Heart left ventricle (tissue), 16 donors: ENCODE measurements at regions not wholly inside any gene's neighbourhood (a gene's known extent, or its start where the extent isn't known, plus 50 kb on each side); places are given as distances from the start of the nearest gene placed in this dataset.

Experiments used
- ATAC-seq, 4 donors: fragments of 200-7000 bp; cut with Tn5 transposase; one replicate each; pipeline ENCODE4 v1.9.1; 2020 to 2022; ENCODE audit warnings: moderate library complexity in 4 of 4, mild to moderate bottlenecking in 3 of 4, moderate number of reproducible peaks in 1 of 4
- DNase-seq, 5 donors: peaks; one replicate each; pipeline ENCODE4 v3.0.0-alpha.2; 2020
- H3K27ac ChIP-seq, 12 donors: fragments of 200-600 bp; sonication (generic) in 4 of 12; one replicate each; pipeline versions ENCODE4 v1.5.0 to v1.8.0; 2016 to 2022; ENCODE audit warnings: mild to moderate bottlenecking in 2 of 12
- H3K27me3 ChIP-seq, 9 donors: fragments of 200-600 bp; sonication (generic) in 2 of 9; one replicate each; pipeline versions ENCODE4 v1.5.1 to v1.8.0; 2016 to 2022; ENCODE audit warnings: mild to moderate bottlenecking in 3 of 9
- H3K36me3 ChIP-seq, 9 donors: fragments of 200-600 bp; sonication (generic) in 2 of 9; one replicate each; pipeline versions ENCODE4 v1.5.0 to v1.8.0; 2018 to 2022; ENCODE audit warnings: mild to moderate bottlenecking in 2 of 9
- H3K4me1 ChIP-seq, 12 donors: fragments of 200-600 bp; sonication (generic) in 4 of 12; one replicate each; pipeline versions ENCODE4 v1.5.0 to v1.8.0; 2016 to 2022; ENCODE audit warnings: mild to moderate bottlenecking in 3 of 12
- H3K4me3 ChIP-seq, 12 donors: fragments of 200-600 bp; sonication (generic) in 4 of 12; one replicate each; pipeline versions ENCODE4 v1.5.0 to v1.8.0; 2017 to 2022; ENCODE audit warnings: mild to moderate bottlenecking in 9 of 12, moderate library complexity in 4 of 12
- H3K9me3 ChIP-seq, 12 donors: fragments of 200-600 bp; sonication (generic) in 4 of 12; one replicate each; pipeline versions ENCODE4 v1.5.0 to v1.8.0; 2016 to 2022; ENCODE audit warnings: mild to moderate bottlenecking in 1 of 12
- CTCF ChIP-seq, 12 donors: fragments of 200-600 bp; sonication (generic) in 4 of 12; IDR thresholded peaks; one replicate each; pipeline versions ENCODE4 v1.5.0 to v1.8.0; 2018 to 2022; ENCODE audit warnings: antibody characterized with exemption in 12 of 12, mild to moderate bottlenecking in 5 of 12
- POLR2A ChIP-seq, 2 donors: fragments of 450-650 bp; IDR thresholded peaks; one replicate each; pipeline ENCODE4 v1.6.1; 2017; ENCODE audit warnings: antibody characterized with exemption in 2 of 2, mild to moderate bottlenecking in 2 of 2, moderate library complexity in 2 of 2
- WGBS, 4 donors: extraction: QIAGEN DNeasy Blood & Tissue Kit in 2 of 4; methylation state at CpG; one replicate each; pipeline versions ENCODE4 v1.1.5 to v1.1.7; 2013 to 2018; 5-methylcytosine and 5-hydroxymethylcytosine counted together
- intact Hi-C, 10 donors: fragments of 100-400 bp; cut with DNase I; formaldehyde crosslinking; loops; one replicate each; pipeline versions ENCODE4 v1.11.1 to v1.14.2; 2022
- donor health status: ischemic (EF 13 %, LVEDD 7.1; RV severe dilation, severe dysfunction).
- donor health status: healthy with polysubstance abuse.
- donor health status: DM: no; HTN: yes; CAD: no.
- donor health status: DM: no; HTN: no; CAD: no.
- donor health status: ischemic (EF 25% LVEDD 6.9; RV normal size, moderate dysfunction).
- donor health status: ischemic (EF 25% LVEDD 5.7; RV mildly dilated, moderate dysfunction).
- donor health status: healthy.
- donor health status: DM: yes; HTN: yes; CAD: no.
- donor health status: ischemic (EF 35%, LVEDD 5.7; RV mildly dilated, moderate dysfunction).
- donor health status: nonischemic (EF 11% LVEDD 7.7; RV severe dilation, severe dysfunction).
- donor health status: DM: yes; HTN: yes; CAD: no.
- donor health status: PGD.
- donor health status: ischemic (EF 29% LVEDD 5.4; RV normal size, mild dysfunction).
- donor health status: nonischemic (EF 23%, LVEDD 6.1; RV moderate dilation, normal function).

DNA sequence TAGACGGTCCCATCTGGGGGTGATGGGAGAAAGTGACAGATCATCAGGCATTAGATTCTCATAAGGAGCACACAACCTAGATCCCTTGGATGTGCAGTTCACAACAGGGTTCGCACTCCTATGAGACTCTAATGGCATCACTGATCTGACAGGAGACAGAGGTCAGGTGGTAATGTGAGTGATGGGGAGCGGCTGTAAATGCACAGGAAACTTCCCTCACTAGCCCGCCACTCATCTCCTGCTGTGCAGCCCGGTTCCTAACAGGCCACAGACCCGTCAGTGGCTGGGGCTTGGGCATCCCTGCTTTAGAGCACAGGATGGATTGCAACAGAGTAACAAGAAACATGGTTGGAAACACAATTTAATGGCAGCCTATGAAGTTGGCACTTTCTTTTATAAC is 172.6 kb upstream of the VCX3A start:
- no peak for TF ChIP-seq POLR2A (IDR thresholded peaks at IDR 0.05)

GRCh38 chrX:6701085-6701484 is 166.2 kb upstream of the VCX3A start:
- H3K27ac ChIP-seq = no peak overlapping the region
- no peak overlapping the region for H3K4me3 ChIP-seq
- no peak for TF ChIP-seq POLR2A (IDR thresholded peaks at IDR 0.05)
- TF ChIP-seq CTCF (IDR thresholded peaks at IDR 0.05) = no peak
- no peaks in the 10 kb centered on the region for H3K27me3 ChIP-seq
- H3K36me3 ChIP-seq = no peaks in the 10 kb centered on the region
- ATAC-seq (no peak), DNase-seq (no peak)
- no peaks in the 10 kb centered on the region for H3K4me1 ChIP-seq
- no peaks in the 10 kb centered on the region for H3K9me3 ChIP-seq
- 42 to 58% (median 51%) methylated on average over 4 of the region's 4 CpGs for WGBS, 4 donors
- intact Hi-C loops = no loop called here

More for the DNA sequence above, 172.6 kb upstream of the VCX3A start:
- ATAC-seq = no peak
- Histone ChIP-seq H3K9me3 (no peaks in the 10 kb centered on the region), H3K27me3 (no peaks in the 10 kb centered on the region), H3K4me1 (no peaks in the 10 kb centered on the region), H3K36me3 (no peaks in the 10 kb centered on the region), H3K27ac (no peak overlapping the region), H3K4me3 (no peak overlapping the region)
- WGBS, 4 donors = 67 to 92% (median 73%) methylated on average over 6 of the region's 6 CpGs
- DNase-seq = no peak
- intact Hi-C loops = no loop called here

DNA sequence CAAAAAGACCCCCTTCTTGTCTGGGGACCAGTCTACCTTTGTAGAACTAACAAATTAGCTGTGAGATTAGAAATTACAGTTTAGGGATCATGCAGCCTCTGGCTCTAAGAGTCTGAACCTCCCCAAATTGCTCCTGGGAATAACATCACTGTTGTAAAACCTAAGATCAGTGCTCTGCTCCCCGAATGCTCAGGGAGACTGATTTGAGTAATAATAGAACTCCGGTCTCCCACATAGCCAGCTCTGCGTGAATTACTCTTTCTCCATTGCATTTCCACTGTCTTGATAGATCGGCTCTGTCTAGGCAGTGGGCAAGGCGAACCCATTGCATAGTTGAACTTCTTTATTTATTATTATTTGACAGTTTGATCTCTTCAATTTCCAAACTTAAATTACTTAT is 160.8 kb upstream of the VCX3A start:
- no peaks in the 10 kb centered on the region for H3K4me1 ChIP-seq
- WGBS, 4 donors = 79 to 87% (median 81%) methylated on average over 5 of the region's 5 CpGs
- intact Hi-C loops = no loop called here
- no peaks in the 10 kb centered on the region for H3K9me3 ChIP-seq
- ATAC-seq (no peak), DNase-seq (no peak)
- H3K27ac ChIP-seq = no peak overlapping the region
- H3K4me3 ChIP-seq = no peak overlapping the region
- no peaks in the 10 kb centered on the region for H3K27me3 ChIP-seq
- no peak for TF ChIP-seq CTCF (IDR thresholded peaks at IDR 0.05)
- TF ChIP-seq POLR2A (IDR thresholded peaks at IDR 0.05) = no peak
- H3K36me3 ChIP-seq = no peaks in the 10 kb centered on the region

DNA sequence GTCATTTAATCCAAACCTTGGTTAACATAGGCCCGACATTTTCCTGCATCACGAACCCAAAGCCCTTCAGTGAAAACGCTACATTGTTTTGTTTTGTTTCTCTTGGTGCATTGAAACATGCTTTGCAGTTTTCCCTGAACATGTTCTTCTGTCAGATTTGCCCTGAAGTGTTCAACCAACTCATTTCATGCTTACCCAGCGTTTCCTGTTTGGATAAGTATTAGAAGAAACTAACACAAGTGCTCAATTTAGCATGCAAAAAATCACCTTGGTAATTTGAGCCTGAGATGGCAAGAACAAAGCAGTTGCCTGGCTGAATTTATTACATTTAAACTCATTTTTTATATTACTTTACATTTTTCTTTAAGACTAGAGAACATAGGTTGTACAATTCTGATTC is 160.1 kb upstream of the VCX3A start:
- H3K4me3 ChIP-seq = no peak overlapping the region
- no peak for ATAC-seq
- H3K9me3 ChIP-seq = no peaks in the 10 kb centered on the region
- no peaks in the 10 kb centered on the region for H3K4me1 ChIP-seq
- 70 to 83% (median 78%) methylated on average over 4 of the region's 4 CpGs for WGBS, 4 donors
- intact Hi-C loops = no loop called here
- H3K36me3 ChIP-seq = no peaks in the 10 kb centered on the region
- H3K27me3 ChIP-seq = no peaks in the 10 kb centered on the region
- TF ChIP-seq CTCF (IDR thresholded peaks at IDR 0.05) (no peak), POLR2A (IDR thresholded peaks at IDR 0.05) (no peak)
- no peak for DNase-seq
- H3K27ac ChIP-seq = no peak overlapping the region

DNA sequence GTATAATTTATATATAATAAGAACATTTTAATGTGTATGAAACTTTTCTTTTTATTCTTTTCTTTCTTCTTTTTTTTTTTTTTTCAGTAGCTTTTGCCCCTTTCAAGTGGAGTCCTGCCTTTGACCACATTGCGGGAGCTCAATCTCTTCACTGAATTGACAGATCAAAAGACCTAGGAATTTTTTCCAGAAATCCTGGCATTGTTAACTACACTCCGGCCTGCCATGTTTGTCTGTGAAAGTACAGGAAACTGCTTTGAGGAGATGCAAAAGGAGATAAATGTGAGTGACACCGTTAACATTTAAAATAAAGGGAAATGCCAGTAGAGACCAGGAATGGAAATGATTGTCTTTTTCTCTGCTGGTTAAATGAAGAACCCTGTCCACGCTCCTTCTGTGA is 159.3 kb upstream of the VCX3A start:
- H3K4me3 ChIP-seq = no peak overlapping the region
- H3K4me1 ChIP-seq = no peaks in the 10 kb centered on the region
- H3K36me3 ChIP-seq = no peaks in the 10 kb centered on the region
- no peak overlapping the region for H3K27ac ChIP-seq
- no peaks in the 10 kb centered on the region for H3K27me3 ChIP-seq
- TF ChIP-seq POLR2A (IDR thresholded peaks at IDR 0.05) (no peak), CTCF (IDR thresholded peaks at IDR 0.05) (no peak)
- H3K9me3 ChIP-seq = no peaks in the 10 kb centered on the region
- ATAC-seq = no peak
- WGBS, 4 donors = 49 to 53% (median 51%) methylated on average over 4 of the region's 4 CpGs
- intact Hi-C loops = no loop called here
- DNase-seq = no peak
